IPS-20b (cell line): ENCODE measurements at regions not wholly inside any gene's neighbourhood (a gene's known extent, or its start where the extent isn't known, plus 50 kb on each side); places are given as distances from the start of the nearest gene placed in this dataset.

ENCODE experiments used
- H3K27ac ChIP-seq: one replicate; pipeline ENCODE4 v1.5.1; 2013; ENCODE audit warnings: low read length
- H3K27me3 ChIP-seq: 2 replicates; pipeline ENCODE4 v1.6.1; 2013; ENCODE audit warnings: mild to moderate bottlenecking, low read length, inconsistent platforms; ENCODE audit not compliant: insufficient read depth
- H3K36me3 ChIP-seq: 2 replicates; pipeline ENCODE4 v1.6.1; 2013; ENCODE audit warnings: low read depth, mild to moderate bottlenecking, inconsistent platforms, low read length, moderate library complexity; ENCODE audit not compliant: insufficient read depth
- H3K4me1 ChIP-seq: 2 replicates; pipeline ENCODE4 v1.6.1; 2013; ENCODE audit warnings: mild to moderate bottlenecking, control low read depth, inconsistent platforms, low read length, moderate library complexity; ENCODE audit not compliant: insufficient read depth
- H3K4me3 ChIP-seq: 2 replicates; pipeline ENCODE4 v1.5.1; 2013; ENCODE audit warnings: mild to moderate bottlenecking, low read length, inconsistent platforms
- H3K9ac ChIP-seq: 2 replicates; pipeline ENCODE4 v1.6.1; 2013; ENCODE audit warnings: low read depth, mild to moderate bottlenecking, inconsistent platforms, low read length, moderate library complexity
- H3K9me3 ChIP-seq: 2 replicates; pipeline ENCODE4 v1.6.1; 2013; ENCODE audit warnings: mild to moderate bottlenecking, low read depth, low read length, inconsistent platforms; ENCODE audit not compliant: insufficient read depth

DNA sequence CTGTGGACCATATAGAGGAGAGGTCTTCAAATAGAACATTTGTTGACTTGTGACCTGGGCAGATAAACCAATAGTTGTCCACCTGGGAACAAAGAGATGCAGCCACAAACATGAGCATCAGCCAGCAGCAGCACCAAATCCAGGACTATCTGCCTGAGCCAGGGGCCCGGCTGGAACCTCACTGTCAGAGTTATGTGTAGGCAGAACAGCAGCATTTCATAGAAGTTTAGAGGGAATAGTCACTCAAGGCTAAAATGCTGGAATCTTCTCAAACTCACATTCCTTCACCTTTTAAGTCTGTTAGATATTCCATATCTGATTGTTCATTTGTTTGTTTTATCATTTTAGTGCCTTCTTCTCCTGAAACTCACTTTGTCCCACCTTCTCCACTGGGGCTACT lies 72.2 kb upstream of the IL6 start:
- Histone ChIP-seq H3K36me3 (no peaks in the 10 kb centered on the region), H3K4me3 (no peak overlapping the region), H3K27ac (no peak overlapping the region), H3K9ac (no peak overlapping the region), H3K27me3 (no peaks in the 10 kb centered on the region), H3K4me1 (peaks cover 4% of the 10 kb centered on the region), H3K9me3 (no peaks in the 10 kb centered on the region)

DNA sequence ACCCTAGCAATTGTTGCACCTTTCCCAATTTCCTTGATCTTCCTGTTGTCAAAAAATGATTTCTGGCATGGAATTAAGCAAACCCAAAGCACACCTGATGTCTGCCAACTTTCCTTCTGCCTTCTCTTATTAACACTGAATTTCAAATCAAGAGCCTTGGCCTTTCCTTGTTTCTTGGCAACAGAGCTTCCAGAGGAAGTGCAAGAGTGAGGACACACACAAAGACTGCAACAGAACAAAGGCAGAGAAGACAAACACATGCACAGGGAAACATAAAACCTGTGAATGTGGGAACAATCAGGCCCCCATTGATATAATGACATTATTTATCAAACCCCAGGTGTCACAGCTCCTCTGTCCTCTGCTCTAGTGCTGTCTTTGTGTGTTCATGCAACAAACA lies 73.0 kb upstream of the IL6 start:
- Histone ChIP-seq H3K27ac (no peak overlapping the region), H3K27me3 (no peaks in the 10 kb centered on the region), H3K4me1 (peaks cover 4% of the 10 kb centered on the region), H3K9me3 (0 out of 2 replicates have a peak, but pooled peaks cover under 1% of the 10 kb centered on the region), H3K36me3 (no peaks in the 10 kb centered on the region), H3K9ac (no peak overlapping the region), H3K4me3 (no peak overlapping the region)

DNA sequence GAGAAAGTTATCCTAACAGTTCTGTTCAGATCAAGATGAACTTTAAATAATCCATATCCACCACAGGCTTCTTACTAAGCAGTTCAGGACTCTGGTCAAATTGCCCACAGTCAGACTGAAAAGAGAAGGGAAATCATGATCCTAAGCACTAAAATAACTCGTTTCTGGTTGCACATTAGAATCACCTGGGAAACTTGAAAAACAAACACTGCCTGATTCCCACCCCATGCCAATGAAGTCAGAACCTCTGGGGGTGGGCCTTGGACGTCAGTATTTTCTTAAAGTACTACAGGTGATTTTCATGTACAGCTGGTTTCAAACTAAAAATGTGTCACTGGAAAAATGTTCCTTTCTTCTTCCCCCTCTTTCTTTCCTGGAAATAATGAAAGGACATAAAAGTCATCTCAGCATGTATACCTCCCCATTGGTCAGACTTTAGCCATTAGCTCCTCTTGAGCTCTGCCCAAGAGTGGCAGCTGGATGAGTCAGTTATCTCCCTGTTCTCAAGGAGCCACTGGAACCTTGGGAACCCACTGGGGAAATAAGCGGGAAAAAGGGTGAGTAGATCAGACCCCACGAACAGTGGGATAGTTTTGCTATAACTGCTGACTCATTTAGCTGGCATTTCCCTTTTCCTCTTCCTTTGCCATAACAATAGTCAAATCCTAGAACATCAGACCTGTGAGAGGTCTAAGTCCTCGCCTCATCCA lies 75.3 kb upstream of the IL6 start:
- H3K9ac ChIP-seq: no peak overlapping the region
- no peaks in the 10 kb centered on the region for H3K27me3 ChIP-seq
- peaks cover 4% of the 10 kb centered on the region for H3K4me1 ChIP-seq
- H3K9me3 ChIP-seq: peaks cover 15% of the 10 kb centered on the region; the same call in 1 of the 2 replicates
- H3K27ac ChIP-seq: no peak overlapping the region
- H3K4me3 ChIP-seq: no peak overlapping the region
- H3K36me3 ChIP-seq: no peaks in the 10 kb centered on the region

DNA sequence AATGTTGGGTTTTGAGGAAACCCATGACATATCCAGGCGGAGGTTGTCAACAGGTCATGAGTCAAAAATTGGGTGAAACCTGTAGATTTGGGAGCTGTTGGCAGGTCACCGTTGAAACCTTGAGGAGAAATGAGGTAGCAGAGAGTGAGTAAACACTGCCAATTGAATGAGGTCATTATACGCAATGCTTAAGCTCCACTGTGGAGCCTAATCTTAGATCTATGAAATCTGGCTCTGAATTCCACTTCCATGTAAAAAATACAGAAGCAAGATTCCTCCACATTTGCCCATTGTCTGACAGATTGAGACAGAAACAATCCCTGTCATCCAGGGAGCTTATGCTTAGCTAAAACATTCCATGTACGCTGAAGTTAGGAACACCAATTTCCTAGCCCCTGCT lies 76.0 kb upstream of the IL6 start:
- Histone ChIP-seq H3K27me3 (no peaks in the 10 kb centered on the region), H3K36me3 (no peaks in the 10 kb centered on the region), H3K4me3 (no peak overlapping the region), H3K9me3 (peaks cover 20% of the 10 kb centered on the region), H3K27ac (no peak overlapping the region), H3K4me1 (peaks cover 4% of the 10 kb centered on the region), H3K9ac (no peak overlapping the region)

DNA sequence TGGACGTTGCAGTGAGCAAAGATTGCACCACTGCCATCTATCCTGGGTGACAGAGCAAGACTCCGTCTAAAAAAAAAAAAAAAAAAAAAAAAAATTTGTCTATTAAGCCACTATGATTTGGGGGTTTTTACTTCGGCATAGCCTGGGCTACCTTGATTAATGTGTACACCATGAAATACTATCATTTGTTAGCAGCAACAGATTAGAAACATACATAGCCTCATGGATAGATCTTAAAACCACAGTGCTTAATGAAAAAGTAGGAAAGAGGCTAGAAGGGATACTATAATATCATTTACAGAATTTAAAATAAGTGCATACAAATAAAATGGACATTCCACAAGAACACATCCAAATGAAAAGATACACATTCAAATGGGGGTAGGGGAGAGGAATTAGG lies 77.3 kb upstream of the IL6 start:
- no peak overlapping the region for H3K9ac ChIP-seq
- peaks cover 31% of the 10 kb centered on the region for H3K9me3 ChIP-seq
- peaks cover 4% of the 10 kb centered on the region for H3K4me1 ChIP-seq
- no peaks in the 10 kb centered on the region for H3K27me3 ChIP-seq
- no peaks in the 10 kb centered on the region for H3K36me3 ChIP-seq
- no peak overlapping the region for H3K4me3 ChIP-seq
- no peak overlapping the region for H3K27ac ChIP-seq

DNA sequence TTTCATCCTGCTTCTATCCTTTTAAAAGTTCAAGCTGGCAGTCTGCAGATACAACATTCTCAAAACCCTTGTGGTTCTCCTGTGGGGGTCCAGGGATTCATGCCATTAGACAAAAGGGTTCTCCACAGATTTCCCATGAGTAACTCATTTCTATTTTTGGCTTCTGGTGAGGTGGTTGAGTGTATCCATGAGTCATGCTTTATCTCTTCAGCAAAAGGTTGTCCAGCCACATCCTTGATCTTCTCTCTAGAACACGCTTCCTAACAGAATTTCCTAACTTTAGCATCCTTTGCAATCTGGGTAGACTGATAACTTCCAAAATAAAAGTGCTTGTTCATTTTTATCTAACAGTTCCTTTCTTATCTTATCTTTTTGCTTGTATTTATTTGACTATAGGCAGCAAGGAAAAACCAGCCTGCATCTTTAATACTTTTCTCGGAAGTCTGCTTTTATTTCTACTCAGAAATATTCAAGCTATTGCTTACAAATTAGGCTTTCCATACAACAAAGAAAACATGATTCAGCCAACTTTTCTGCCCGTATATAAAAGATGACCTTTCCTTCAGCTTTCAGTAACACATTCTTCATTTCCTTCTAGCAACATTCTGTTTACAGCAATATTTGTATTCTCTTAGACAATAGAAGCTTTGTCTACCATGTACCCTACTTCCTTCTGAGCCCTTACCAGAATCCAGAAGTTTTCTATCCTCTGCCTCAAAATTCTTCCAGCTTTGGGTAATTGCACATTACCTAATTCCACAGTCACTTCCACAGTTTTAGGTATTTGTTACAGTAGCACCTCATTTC lies 79.3 kb upstream of the IL6 start:
- no peaks in the 10 kb centered on the region for H3K27me3 ChIP-seq
- no peaks in the 10 kb centered on the region; the same call in 1 of the 2 replicates for H3K4me1 ChIP-seq
- H3K9me3 ChIP-seq: peaks cover 50% of the 10 kb centered on the region
- H3K9ac ChIP-seq: no peak overlapping the region
- H3K4me3 ChIP-seq: no peak overlapping the region
- H3K27ac ChIP-seq: no peak overlapping the region
- no peaks in the 10 kb centered on the region for H3K36me3 ChIP-seq

DNA sequence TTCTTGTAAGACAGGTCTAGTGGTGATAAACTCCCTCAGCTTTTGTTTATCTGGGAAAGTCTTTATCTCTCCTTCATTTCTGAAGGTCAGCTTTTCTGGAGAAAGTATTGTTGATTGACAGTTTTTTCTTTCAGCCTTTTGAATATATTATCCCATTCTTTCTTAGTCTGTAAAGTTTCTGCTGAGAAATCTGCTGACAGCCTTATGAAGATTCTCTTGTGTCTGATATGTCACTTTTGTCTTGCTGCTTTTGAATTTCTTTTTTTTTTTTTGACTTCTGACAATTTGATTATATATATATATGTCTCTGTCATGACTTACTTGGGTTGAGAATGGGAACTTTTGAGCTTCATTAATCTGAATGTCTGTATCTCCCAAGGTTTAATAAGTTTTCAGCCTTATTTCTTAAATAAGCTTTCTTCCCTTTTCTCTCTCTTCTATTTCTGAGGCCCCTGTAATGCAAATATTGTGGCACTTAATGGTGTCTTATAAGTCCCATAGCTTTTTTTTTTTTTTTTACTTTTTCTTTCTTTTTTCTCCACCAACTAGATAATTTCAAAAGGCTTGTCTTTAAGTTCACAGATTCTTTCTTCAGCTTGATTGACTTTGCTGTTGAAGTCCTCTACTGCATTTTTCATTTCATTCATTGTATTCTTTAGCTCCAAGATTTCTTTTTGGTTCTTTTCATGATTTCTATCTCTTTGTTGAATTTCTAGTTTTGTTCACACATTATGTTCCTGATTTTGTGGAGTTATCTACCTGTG lies 81.4 kb upstream of the IL6 start:
- peaks cover 66% of the 10 kb centered on the region for H3K9me3 ChIP-seq
- H3K27me3 ChIP-seq: no peaks in the 10 kb centered on the region
- no peaks in the 10 kb centered on the region for H3K36me3 ChIP-seq
- no peaks in the 10 kb centered on the region for H3K4me1 ChIP-seq
- no peak overlapping the region for H3K4me3 ChIP-seq
- H3K27ac ChIP-seq: no peak overlapping the region
- no peak overlapping the region for H3K9ac ChIP-seq

DNA sequence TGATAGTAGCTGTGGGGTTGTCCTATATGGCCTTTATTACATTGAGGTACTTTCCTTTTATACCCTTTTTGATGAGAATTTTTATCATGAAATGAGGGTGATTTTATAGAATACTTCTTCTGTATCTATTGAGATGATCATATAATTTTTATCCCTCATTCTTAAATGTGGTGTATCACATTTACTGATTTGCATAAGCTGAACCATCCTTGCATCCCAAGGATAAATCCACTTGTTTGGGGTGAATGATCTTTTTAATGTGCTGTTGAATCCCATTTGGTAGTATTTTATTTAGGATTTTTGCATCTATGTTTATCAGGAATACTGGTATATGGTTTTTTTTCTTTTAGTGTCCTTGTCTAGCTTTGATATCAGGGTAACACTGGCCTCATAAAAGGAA lies 84.5 kb upstream of the IL6 start:
- H3K36me3 ChIP-seq: no peaks in the 10 kb centered on the region
- H3K9me3 ChIP-seq: peaks cover 59% of the 10 kb centered on the region
- no peak overlapping the region for H3K4me3 ChIP-seq
- no peaks in the 10 kb centered on the region for H3K27me3 ChIP-seq
- H3K4me1 ChIP-seq: no peaks in the 10 kb centered on the region
- no peak overlapping the region for H3K9ac ChIP-seq
- no peak overlapping the region for H3K27ac ChIP-seq

DNA sequence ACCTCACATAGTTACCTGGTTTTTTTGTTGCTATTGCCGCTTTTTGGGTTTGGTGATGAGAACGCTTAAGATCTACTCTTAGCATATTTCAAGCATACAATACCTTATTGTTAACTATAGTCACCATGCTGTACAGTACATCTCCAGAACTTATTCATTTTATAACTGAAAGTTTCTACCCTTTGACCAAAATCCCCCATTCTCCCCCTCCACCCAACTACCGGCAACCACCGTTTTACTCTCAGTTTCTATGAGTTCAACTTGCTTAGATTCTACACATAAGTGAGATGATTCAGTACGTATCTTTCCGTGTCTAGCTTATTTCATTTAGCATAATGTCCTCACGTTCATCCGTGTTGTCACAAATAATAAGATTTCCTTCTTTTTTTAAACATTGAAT lies 86.7 kb upstream of the IL6 start:
- Histone ChIP-seq H3K9me3 (peaks cover 39% of the 10 kb centered on the region), H3K27ac (no peak overlapping the region), H3K27me3 (no peaks in the 10 kb centered on the region), H3K4me1 (no peaks in the 10 kb centered on the region), H3K4me3 (no peak overlapping the region), H3K9ac (no peak overlapping the region), H3K36me3 (no peaks in the 10 kb centered on the region)

DNA sequence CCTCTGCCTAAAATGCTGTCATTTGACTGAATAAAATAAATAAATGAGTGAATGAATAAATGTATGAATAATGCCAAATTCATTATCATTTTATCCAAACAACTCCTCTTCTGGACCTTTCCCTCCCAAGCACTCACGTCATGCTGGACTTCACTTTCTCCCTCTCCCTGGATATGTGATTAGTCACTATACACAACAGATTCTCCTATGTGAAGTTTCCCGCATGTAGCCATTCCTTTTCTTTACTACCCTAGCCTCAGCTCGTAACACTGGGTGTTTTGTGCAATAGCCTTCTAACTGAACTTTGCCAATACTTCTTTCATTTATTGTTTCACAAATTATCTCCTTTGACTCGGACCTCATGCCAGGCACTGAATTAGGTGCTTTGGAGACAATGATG lies 87.6 kb upstream of the IL6 start:
- Histone ChIP-seq H3K9ac (no peak overlapping the region), H3K9me3 (peaks cover 33% of the 10 kb centered on the region), H3K4me1 (no peaks in the 10 kb centered on the region), H3K36me3 (no peaks in the 10 kb centered on the region), H3K27ac (no peak overlapping the region), H3K4me3 (no peak overlapping the region), H3K27me3 (no peaks in the 10 kb centered on the region)

DNA sequence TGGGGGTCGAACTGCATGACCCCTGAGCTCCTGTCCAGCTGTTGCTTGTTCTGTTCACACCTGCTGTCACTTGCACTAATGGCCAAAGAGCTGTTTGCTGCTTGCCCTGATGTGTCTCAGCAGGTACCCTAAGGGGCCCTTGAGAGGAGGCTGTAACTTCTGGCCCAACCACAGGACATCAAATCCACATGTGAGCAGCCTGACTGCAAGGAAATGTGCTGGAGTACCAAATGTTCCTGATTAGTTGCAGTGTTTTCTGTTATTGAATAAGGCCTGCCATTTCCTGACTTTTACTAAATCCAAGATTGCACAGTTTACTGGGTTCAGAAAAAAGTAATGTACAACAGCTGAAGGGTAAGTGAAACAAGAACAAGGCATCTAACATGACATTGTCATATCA lies 91.7 kb upstream of the IL6 start:
- Histone ChIP-seq H3K4me1 (no peaks in the 10 kb centered on the region), H3K36me3 (no peaks in the 10 kb centered on the region), H3K27ac (no peak overlapping the region), H3K27me3 (no peaks in the 10 kb centered on the region), H3K9me3 (no peaks in the 10 kb centered on the region), H3K9ac (no peak overlapping the region), H3K4me3 (no peak overlapping the region)
